22Rv1 (cell line): ENCODE measurements at regions not wholly inside any gene's neighbourhood (a gene's known extent, or its start where the extent isn't known, plus 50 kb on each side); places are given as distances from the start of the nearest gene placed in this dataset.
"Not testable (repeated sequence)": the region's sequence is repeated elsewhere in the genome, so short reads cannot be mapped to it uniquely, and the experiment has no call there.

ENCODE experiments used
- ZFX ChIP-seq: fragments of 450-650 bp; IDR thresholded peaks from 2 replicates; pipeline ENCODE4 v1.6.1; 2017; ENCODE audit warnings: antibody characterized with exemption, borderline replicate concordance
- TF ChIP-seq, protein P1 (sequence below): fragments of 450-650 bp; IDR thresholded peaks from 2 replicates; pipeline ENCODE4 v1.5.1; 2017; ENCODE audit warnings: mild to moderate bottlenecking

GRCh38 chr1:199095628-199096027 lies 456.8 kb downstream of the PTPRC start:
- TF ChIP-seq, protein P1, sequence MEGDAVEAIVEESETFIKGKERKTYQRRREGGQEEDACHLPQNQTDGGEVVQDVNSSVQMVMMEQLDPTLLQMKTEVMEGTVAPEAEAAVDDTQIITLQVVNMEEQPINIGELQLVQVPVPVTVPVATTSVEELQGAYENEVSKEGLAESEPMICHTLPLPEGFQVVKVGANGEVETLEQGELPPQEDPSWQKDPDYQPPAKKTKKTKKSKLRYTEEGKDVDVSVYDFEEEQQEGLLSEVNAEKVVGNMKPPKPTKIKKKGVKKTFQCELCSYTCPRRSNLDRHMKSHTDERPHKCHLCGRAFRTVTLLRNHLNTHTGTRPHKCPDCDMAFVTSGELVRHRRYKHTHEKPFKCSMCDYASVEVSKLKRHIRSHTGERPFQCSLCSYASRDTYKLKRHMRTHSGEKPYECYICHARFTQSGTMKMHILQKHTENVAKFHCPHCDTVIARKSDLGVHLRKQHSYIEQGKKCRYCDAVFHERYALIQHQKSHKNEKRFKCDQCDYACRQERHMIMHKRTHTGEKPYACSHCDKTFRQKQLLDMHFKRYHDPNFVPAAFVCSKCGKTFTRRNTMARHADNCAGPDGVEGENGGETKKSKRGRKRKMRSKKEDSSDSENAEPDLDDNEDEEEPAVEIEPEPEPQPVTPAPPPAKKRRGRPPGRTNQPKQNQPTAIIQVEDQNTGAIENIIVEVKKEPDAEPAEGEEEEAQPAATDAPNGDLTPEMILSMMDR, result not testable (repeated sequence)
- not testable (repeated sequence) for TF ChIP-seq ZFX
